Middle frontal gyrus (tissue), 1 donor: ENCODE measurements at regions not wholly inside any gene's neighbourhood (a gene's known extent, or its start where the extent isn't known, plus 50 kb on each side); places are given as distances from the start of the nearest gene placed in this dataset.

ENCODE experiments used
- DNase-seq: peaks from one replicate; pipeline ENCODE4 v3.0.0-alpha.2; 2015; ENCODE audit warnings: low spot score; ENCODE audit errors: extremely low spot score

- no peak for DNase-seq
Observed at GRCh38 chr2:177084607-177085006, 128.0 kb upstream of the HNRNPA3 start.

- no peak for DNase-seq
Observed at GRCh38 chr2:177088529-177088928, 124.1 kb upstream of the HNRNPA3 start.

GRCh38 chr2:177090967-177091366 is 121.6 kb upstream of the HNRNPA3 start:
- no peak for DNase-seq

GRCh38 chr2:177093371-177093770 is 119.2 kb upstream of the HNRNPA3 start:
- DNase-seq = no peak

GRCh38 chr2:177098001-177098613 is 114.5 kb upstream of the HNRNPA3 start:
- no peak for DNase-seq

GRCh38 chr2:177101930-177102329 is 110.7 kb upstream of the HNRNPA3 start:
- DNase-seq = no peak

- no peak for DNase-seq
Observed at GRCh38 chr2:177106212-177106611, 106.4 kb upstream of the HNRNPA3 start.

- DNase-seq = no peak
Observed at GRCh38 chr2:177108890-177109289, 103.7 kb upstream of the HNRNPA3 start.

GRCh38 chr2:177114712-177115111 is 97.9 kb upstream of the HNRNPA3 start:
- no peak for DNase-seq

GRCh38 chr2:177117755-177118154 is 94.8 kb upstream of the HNRNPA3 start:
- DNase-seq = no peak

GRCh38 chr2:177118636-177119035 is 94.0 kb upstream of the HNRNPA3 start:
- DNase-seq = no peak

- no peak for DNase-seq
Observed at GRCh38 chr2:177119099-177119498, 93.5 kb upstream of the HNRNPA3 start.

- DNase-seq = no peak
Observed at GRCh38 chr2:177123048-177123447, 89.5 kb upstream of the HNRNPA3 start.

GRCh38 chr2:177124371-177124770 is 88.2 kb upstream of the HNRNPA3 start:
- DNase-seq = no peak

- DNase-seq = no peak
Observed at GRCh38 chr2:177127821-177128220, 84.8 kb upstream of the HNRNPA3 start.

GRCh38 chr2:177129610-177130009 is 83.0 kb upstream of the HNRNPA3 start:
- no peak for DNase-seq

- DNase-seq = no peak
Observed at GRCh38 chr2:177131858-177132257, 80.7 kb upstream of the HNRNPA3 start.

GRCh38 chr2:177138823-177139222 is 73.8 kb upstream of the HNRNPA3 start:
- no peak for DNase-seq

GRCh38 chr2:177141866-177142265 is 70.7 kb upstream of the HNRNPA3 start:
- no peak for DNase-seq

- DNase-seq = no peak
Observed at GRCh38 chr2:177143444-177143843, 69.2 kb upstream of the HNRNPA3 start.

- DNase-seq = peak; percentile 48
Observed at GRCh38 chr2:177147093-177147694, 65.4 kb upstream of the HNRNPA3 start.

GRCh38 chr2:177147834-177148445 is 64.7 kb upstream of the HNRNPA3 start:
- no peak for DNase-seq
